ENCODE measurements at regions not wholly inside any gene's neighbourhood (a gene's known extent, or its start where the extent isn't known, plus 50 kb on each side); places are given as distances from the start of the nearest gene placed in this dataset.
"Not testable (repeated sequence)": the region's sequence is repeated elsewhere in the genome, so short reads cannot be mapped to it uniquely, and the experiment has no call there.

- H3K9me3 ChIP-seq (replicated peaks in 1 of 2; ENCODE audit: control insufficient read depth in 1 of 2, insufficient read depth in 1 of 2, low read length in 2 of 2); H3K27me3 ChIP-seq (ENCODE audit: control insufficient read depth in 2 of 2, insufficient read depth in 2 of 2, low read length in 2 of 2); H3K4me3 Mint-ChIP-seq; H3K4me1 Mint-ChIP-seq; H3K4me2 ChIP-seq (replicated peaks; ENCODE audit: extremely low read depth, low read length, poor library complexity, severe bottlenecking); H3K27me3 Mint-ChIP-seq (ENCODE audit: low read depth in 3 of 3); H3K27ac ChIP-seq (ENCODE audit: low read depth in 1 of 2, low read length in 2 of 2); H4K20me1 ChIP-seq (ENCODE audit: insufficient read depth, low read length); H3K9me3 Mint-ChIP-seq; H3K4me3 ChIP-seq (replicated peaks in 1 of 3; ENCODE audit: low read depth in 2 of 3, low read length in 3 of 3); DNase-seq; H2AFZ ChIP-seq (ENCODE audit: insufficient read depth, low read depth, low read length, poor library complexity, severe bottlenecking); H3K9ac ChIP-seq (ENCODE audit: insufficient read depth, low read length, poor library complexity, severe bottlenecking); H3K36me3 ChIP-seq (replicated peaks in 1 of 2; ENCODE audit: control insufficient read depth in 1 of 2, insufficient read depth in 2 of 2, low read length in 2 of 2); H3K4me1 ChIP-seq (ENCODE audit: control insufficient read depth in 1 of 2, insufficient read depth in 2 of 2, low read length in 2 of 2); H3K79me2 ChIP-seq (ENCODE audit: insufficient read depth, low read length); H3K36me3 Mint-ChIP-seq; H3K27ac Mint-ChIP-seq; intact Hi-C loops (cut with micrococcal nuclease): not testable (repeated sequence)
- no CpG with 5 or more reads among the region's 3 CpGs for WGBS (ENCODE audit: insufficient coverage)
Observed at GRCh38 chr2:89947208-89947815, 1255.8 kb downstream of the RPIA start.

GRCh38 chr2:89948102-89948501 lies 1256.6 kb downstream of the RPIA start:
- no CpG with 5 or more reads among the region's 3 CpGs for WGBS (ENCODE audit: insufficient coverage)
- H3K4me2 ChIP-seq (replicated peaks; ENCODE audit: extremely low read depth, low read length, poor library complexity, severe bottlenecking); H3K27me3 Mint-ChIP-seq (ENCODE audit: low read depth in 3 of 3); H3K27me3 ChIP-seq (ENCODE audit: control insufficient read depth in 2 of 2, insufficient read depth in 2 of 2, low read length in 2 of 2); DNase-seq; H3K36me3 Mint-ChIP-seq; H3K4me3 Mint-ChIP-seq; H3K9me3 Mint-ChIP-seq; H3K79me2 ChIP-seq (ENCODE audit: insufficient read depth, low read length); intact Hi-C loops (cut with micrococcal nuclease); H3K4me1 Mint-ChIP-seq; H3K36me3 ChIP-seq (replicated peaks in 1 of 2; ENCODE audit: control insufficient read depth in 1 of 2, insufficient read depth in 2 of 2, low read length in 2 of 2); H3K27ac Mint-ChIP-seq; H3K27ac ChIP-seq (ENCODE audit: low read depth in 1 of 2, low read length in 2 of 2); H2AFZ ChIP-seq (ENCODE audit: insufficient read depth, low read depth, low read length, poor library complexity, severe bottlenecking); H3K9me3 ChIP-seq (replicated peaks in 1 of 2; ENCODE audit: control insufficient read depth in 1 of 2, insufficient read depth in 1 of 2, low read length in 2 of 2); H3K4me3 ChIP-seq (replicated peaks in 1 of 3; ENCODE audit: low read depth in 2 of 3, low read length in 3 of 3); H3K4me1 ChIP-seq (ENCODE audit: control insufficient read depth in 1 of 2, insufficient read depth in 2 of 2, low read length in 2 of 2); H4K20me1 ChIP-seq (ENCODE audit: insufficient read depth, low read length); H3K9ac ChIP-seq (ENCODE audit: insufficient read depth, low read length, poor library complexity, severe bottlenecking): not testable (repeated sequence)

- H3K27ac ChIP-seq (ENCODE audit: low read depth in 1 of 2, low read length in 2 of 2); H3K9me3 ChIP-seq (replicated peaks in 1 of 2; ENCODE audit: control insufficient read depth in 1 of 2, insufficient read depth in 1 of 2, low read length in 2 of 2); H3K4me3 Mint-ChIP-seq; H2AFZ ChIP-seq (ENCODE audit: insufficient read depth, low read depth, low read length, poor library complexity, severe bottlenecking); H3K4me1 Mint-ChIP-seq; H3K4me1 ChIP-seq (ENCODE audit: control insufficient read depth in 1 of 2, insufficient read depth in 2 of 2, low read length in 2 of 2); H3K4me2 ChIP-seq (replicated peaks; ENCODE audit: extremely low read depth, low read length, poor library complexity, severe bottlenecking); H3K36me3 ChIP-seq (replicated peaks in 1 of 2; ENCODE audit: control insufficient read depth in 1 of 2, insufficient read depth in 2 of 2, low read length in 2 of 2); H3K79me2 ChIP-seq (ENCODE audit: insufficient read depth, low read length); intact Hi-C loops (cut with micrococcal nuclease); H3K36me3 Mint-ChIP-seq; H3K9me3 Mint-ChIP-seq; DNase-seq; H4K20me1 ChIP-seq (ENCODE audit: insufficient read depth, low read length); H3K4me3 ChIP-seq (replicated peaks in 1 of 3; ENCODE audit: low read depth in 2 of 3, low read length in 3 of 3); H3K27me3 ChIP-seq (ENCODE audit: control insufficient read depth in 2 of 2, insufficient read depth in 2 of 2, low read length in 2 of 2); H3K27ac Mint-ChIP-seq; H3K27me3 Mint-ChIP-seq (ENCODE audit: low read depth in 3 of 3); H3K9ac ChIP-seq (ENCODE audit: insufficient read depth, low read length, poor library complexity, severe bottlenecking): not testable (repeated sequence)
- no CpG with 5 or more reads among the region's 2 CpGs for WGBS (ENCODE audit: insufficient coverage)
- TF ChIP-seq CTCF (IDR thresholded peaks at IDR 0.05), result peak; percentile 10
Observed at GRCh38 chr2:89950807-89951206, 1259.3 kb downstream of the RPIA start.

All from CD14-positive monocyte (primary cell).